GM12891 (cell line): ENCODE measurements at regions not wholly inside any gene's neighbourhood (a gene's known extent, or its start where the extent isn't known, plus 50 kb on each side); places are given as distances from the start of the nearest gene placed in this dataset.

Experiments used
- DNase-seq: peaks from one replicate; pipeline ENCODE4 v3.0.0; 2011; ENCODE audit warnings: low spot score; ENCODE audit not compliant: insufficient read length
- FAIRE-seq: peaks from 2 replicates; lab custom pipeline; 2011; peaks lifted over from hg19 to GRCh38; lab: Jason Lieb, UNC
- PAX5 ChIP-seq: IDR thresholded peaks from 2 replicates; pipeline ENCODE4 v1.6.1; 2011; ENCODE audit warnings: low read length, moderate library complexity, mild to moderate bottlenecking; ENCODE audit not compliant: insufficient read depth, severe bottlenecking
- POLR2A ChIP-seq: IDR thresholded peaks from 2 replicates; pipeline ENCODE4 v1.6.1; 2011; ENCODE audit warnings: low read depth, low read length, control low read depth
- POLR2AphosphoS5 ChIP-seq: IDR thresholded peaks from 2 replicates; pipeline ENCODE4 v1.6.1; 2011; ENCODE audit warnings: low read depth, low read length, control low read depth
- POU2F2 ChIP-seq: IDR thresholded peaks from 2 replicates; pipeline ENCODE4 v1.6.1; 2011; ENCODE audit warnings: low read depth, mild to moderate bottlenecking, control low read depth, low read length, moderate library complexity
- SPI1 ChIP-seq: IDR thresholded peaks from 2 replicates; pipeline ENCODE4 v1.6.1; 2011; ENCODE audit warnings: low read depth, low read length, control low read depth
- TAF1 ChIP-seq: IDR thresholded peaks from 2 replicates; pipeline ENCODE4 v1.6.1; 2011; ENCODE audit warnings: low read depth, low read length, control low read depth

DNA sequence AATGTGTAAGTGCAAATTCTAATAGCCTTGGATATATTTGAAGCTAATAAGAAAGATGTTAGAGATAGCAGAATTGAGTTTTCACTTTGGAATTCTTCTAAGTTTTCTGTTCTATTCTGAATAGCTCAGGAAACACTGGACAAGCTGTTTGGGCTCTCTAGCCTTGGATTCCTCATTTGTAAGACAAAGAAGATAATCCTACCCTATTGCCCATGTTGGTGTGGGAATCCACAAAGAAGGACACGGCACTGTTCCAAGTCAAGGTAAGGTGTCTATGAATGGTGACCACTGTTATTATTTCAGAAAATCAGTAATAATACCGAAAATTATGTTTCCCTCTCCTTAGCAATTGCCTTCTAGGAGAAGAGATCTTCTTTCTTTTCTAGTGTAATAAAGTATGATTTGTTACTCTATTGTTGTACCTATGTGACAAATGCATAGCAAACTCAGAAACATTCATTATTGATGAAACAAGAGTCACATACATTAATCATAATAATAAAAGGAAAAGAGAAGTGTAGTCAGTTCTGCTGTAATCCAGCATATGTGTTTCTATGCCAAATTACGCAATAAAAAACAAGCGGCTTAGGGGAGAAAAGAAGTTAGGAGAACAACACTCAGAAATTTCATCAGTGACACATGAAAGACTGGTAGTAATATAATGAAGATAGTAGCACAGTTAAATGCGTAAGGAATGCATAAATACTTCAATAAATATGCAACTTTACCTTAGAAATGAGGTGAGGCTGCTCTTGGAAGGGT is 1012.3 kb upstream of the PHF14 start:
- TF ChIP-seq POU2F2 = no peak
- no peak for TF ChIP-seq TAF1
- TF ChIP-seq SPI1 = no peak
- TF ChIP-seq POLR2A = no peak
- no peak for TF ChIP-seq POLR2AphosphoS5
- TF ChIP-seq PAX5 = no peak
- DNase-seq (no peak), FAIRE-seq (no peak)

DNA sequence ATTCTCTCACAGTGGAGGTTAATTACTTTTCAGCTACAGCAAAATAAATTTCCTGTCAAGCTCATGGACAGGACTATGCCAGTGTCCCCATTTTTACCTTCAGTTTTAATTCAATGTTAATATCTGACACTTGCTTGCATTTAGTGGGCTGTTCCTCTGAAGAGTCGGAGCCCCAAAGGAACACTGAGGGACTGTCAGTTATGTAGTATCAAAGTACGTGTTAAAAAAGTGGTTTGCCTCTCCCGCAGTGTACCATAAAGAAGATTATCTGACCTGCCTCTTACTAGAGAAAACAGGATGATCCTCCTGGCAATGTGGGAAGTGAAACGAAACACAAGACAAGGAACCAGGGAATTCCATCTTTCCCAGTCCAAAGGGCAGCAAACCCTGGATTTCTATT is 1010.9 kb upstream of the PHF14 start:
- TF ChIP-seq TAF1 (no peak), PAX5 (no peak), POLR2A (no peak), SPI1 (no peak), POLR2AphosphoS5 (no peak), POU2F2 (no peak)
- FAIRE-seq = no peak
- DNase-seq = no peak

DNA sequence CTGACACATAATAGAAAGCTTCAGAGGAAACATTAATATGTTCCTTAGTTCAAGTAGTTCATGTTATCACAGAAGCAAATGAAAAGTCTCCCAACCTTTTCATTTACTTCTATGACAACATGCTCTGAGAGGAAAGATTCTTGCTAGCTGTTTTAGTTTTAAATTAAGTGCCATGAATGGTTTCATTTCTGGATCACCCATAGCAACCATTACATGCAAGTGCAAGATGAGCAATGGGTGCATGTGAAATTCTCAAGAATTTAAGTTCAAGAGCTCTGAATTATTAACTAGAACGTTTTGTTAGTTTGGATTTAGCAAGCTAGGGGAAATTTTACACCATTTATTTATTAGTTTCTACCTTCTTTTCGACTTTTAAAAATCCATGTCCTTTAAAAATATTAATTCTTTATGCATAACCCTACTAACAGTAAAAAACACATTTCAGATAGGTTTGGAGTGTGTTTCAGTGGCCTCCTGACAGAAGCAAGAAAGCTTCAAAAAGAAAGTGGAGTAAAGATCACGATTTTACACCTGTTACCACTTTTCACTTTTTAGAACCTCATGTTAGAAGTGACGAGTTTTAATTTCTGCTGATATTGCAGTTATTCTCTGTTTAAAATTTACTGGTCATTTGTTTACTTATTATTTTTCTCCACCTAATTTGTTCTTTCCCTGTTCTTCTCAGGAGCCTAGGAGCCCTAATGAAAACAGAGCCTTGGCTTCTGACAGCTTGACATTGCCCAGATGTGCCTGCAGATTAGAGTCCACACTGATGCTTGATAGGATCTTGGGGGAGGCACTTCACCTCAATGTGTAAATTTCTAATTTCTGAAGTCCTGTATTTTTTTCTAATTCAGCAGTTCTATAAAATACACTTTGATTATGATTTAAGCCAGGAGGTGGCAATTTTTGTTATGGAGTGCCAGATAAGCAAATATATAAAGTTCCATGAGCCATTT is 995.3 kb upstream of the PHF14 start:
- FAIRE-seq (no peak), DNase-seq (no peak)
- TF ChIP-seq POLR2A = no peak
- no peak for TF ChIP-seq POLR2AphosphoS5
- no peak for TF ChIP-seq PAX5
- TF ChIP-seq SPI1 = no peak
- no peak for TF ChIP-seq TAF1
- TF ChIP-seq POU2F2 = no peak

DNA sequence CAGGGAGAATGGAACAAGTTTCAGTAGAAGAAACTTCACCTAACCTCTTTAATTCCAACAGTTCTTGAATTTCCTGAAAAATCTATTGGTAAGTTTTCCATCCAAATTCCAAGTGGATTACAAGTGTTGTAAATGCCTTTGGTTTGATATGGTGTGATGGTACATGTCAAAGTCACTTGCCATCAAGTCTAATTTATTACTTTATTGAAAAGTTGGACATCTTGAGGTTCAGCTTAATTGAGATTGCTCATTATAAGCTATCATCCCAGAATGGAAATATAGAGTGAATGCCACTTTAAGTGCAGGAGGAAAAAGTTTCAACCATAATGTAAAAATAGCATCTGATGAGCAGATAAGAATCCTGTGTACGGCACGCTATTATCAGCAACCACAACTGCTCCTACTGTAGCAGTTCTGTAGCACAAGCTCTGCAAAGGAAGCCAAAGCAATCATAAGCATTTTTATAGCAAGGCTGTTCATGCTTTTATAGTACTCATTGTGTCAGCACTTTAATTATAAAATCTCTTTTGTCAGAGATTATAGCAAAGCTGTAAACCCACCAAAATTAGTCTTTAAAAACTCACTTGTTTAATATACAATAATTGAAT is 991.8 kb upstream of the PHF14 start:
- DNase-seq = no peak
- no peak for FAIRE-seq
- no peak for TF ChIP-seq POLR2AphosphoS5
- TF ChIP-seq POU2F2 = no peak
- no peak for TF ChIP-seq TAF1
- TF ChIP-seq POLR2A = no peak
- no peak for TF ChIP-seq SPI1
- TF ChIP-seq PAX5 = no peak

DNA sequence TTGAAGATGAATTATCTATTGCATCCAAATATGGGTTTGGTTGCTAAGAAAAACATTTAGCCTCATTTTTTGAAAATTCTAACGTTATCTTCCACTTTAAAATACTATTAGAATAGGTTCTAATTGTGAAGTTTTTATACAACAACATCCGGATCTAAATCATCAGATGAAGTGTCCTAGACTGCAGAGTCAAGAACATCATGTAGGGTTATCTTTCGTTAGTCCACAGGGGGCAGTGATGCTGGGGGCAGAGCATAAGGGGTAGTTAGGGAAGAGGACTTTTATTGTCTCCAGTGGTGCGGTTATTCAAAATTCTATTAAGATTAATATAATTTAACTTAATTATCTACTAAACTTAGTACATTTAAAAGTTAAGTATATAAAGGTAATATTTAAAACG is 990.6 kb upstream of the PHF14 start:
- no peak for TF ChIP-seq POU2F2
- DNase-seq = no peak
- no peak for FAIRE-seq

DNA sequence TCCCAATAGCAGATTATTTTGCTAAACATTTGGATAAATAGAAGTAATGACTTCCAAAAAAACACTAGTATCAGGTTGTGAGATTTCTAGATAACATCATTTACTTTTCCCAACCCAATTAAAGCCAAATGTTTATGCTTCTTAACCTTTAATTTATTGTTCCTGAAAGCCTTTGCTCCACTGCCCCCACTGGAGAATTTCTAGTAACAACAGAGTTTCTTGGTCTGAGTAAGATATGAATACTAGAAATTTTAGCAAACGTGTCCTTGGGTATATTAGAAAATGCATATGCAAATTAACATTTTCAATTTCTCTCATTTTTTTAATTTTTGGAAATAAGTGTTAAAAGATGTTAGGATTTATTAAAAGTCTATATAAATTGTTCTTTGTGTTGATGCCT is 958.0 kb upstream of the PHF14 start:
- no peak for DNase-seq
- TF ChIP-seq POLR2A (no peak), TAF1 (no peak), SPI1 (no peak), PAX5 (no peak), POLR2AphosphoS5 (no peak), POU2F2 (no peak)
- no peak for FAIRE-seq

DNA sequence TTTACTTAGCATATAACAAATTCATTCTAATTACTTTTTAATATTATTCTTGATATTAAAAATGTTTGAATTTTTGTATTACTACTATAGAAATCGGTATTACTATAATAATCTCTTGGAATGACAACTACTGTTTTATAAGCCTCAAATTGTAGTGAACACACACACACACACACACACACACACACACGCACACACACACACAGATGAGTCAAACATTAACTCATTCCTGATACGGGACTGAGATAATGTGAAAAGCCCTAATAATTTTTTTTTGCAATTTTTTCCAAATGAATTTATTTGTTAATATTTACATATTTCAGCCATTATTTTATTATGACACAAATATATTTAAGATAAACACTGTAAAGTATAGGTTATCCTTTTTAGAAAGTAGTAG is 951.2 kb upstream of the PHF14 start:
- FAIRE-seq (no peak), DNase-seq (no peak)
- no peak for TF ChIP-seq PAX5
- TF ChIP-seq SPI1 = no peak
- TF ChIP-seq POLR2AphosphoS5 = no peak
- TF ChIP-seq POLR2A = no peak
- TF ChIP-seq POU2F2 = no peak
- TF ChIP-seq TAF1 = no peak

DNA sequence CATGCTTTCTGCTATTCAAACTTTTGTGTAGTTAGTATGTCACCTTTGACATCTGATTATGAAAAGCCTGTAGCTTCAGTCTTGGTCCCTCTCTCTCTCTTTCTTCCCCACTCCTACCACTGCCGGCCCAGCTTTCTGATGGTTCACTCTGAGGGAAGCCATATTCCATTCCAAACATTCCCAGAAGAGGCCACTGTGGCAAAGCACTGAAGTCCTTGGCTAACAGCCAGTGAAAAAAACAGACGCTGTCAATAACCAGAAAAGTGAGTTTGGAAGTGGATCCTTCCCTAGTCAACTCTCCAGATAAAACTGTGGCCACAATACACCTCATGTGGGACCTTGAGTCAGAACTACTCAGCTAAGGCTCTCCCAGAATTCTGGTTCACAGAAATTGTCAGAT is 950.7 kb upstream of the PHF14 start:
- FAIRE-seq (no peak), DNase-seq (no peak)
- TF ChIP-seq PAX5 (no peak), SPI1 (no peak), POU2F2 (no peak), POLR2AphosphoS5 (no peak), POLR2A (no peak), TAF1 (no peak)

DNA sequence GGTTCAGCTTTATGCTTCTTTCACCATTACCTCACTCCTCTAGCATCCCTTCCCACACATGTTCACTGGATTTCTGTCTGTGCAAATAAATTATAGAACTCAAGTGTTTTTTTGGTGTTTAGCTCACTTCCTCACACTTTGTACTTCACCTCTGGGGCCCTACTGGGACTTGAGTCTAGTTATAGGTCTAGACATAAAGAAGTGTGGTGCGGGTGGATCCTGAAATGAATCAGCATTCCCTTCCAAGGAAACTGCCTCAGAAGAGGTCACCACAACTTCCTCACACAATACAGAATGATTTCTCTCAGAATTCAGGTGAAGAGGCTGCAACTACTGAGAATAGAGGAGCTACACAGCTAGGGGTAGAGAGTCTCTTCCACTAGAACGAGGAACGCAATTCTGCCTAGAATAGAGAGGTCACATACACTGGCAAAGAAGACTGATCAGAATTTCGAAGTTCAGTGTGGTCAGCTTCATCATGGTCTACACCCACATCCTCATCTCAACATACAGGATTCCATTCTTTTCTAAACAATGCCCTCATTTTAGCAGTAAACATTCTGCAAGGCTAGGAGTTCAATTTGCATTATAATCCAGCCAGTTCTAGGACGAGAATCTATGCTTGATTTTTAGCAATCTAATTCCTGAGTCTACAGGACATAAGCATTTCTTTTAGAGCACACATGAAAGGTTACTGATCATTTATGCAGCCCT is 938.7 kb upstream of the PHF14 start:
- FAIRE-seq (no peak), DNase-seq (no peak)

More for the DNA sequence above, 938.7 kb upstream of the PHF14 start:
- TF ChIP-seq POLR2AphosphoS5 = no peak
- no peak for TF ChIP-seq POLR2A
- no peak for TF ChIP-seq SPI1
- no peak for TF ChIP-seq PAX5
- TF ChIP-seq TAF1 = no peak
- no peak for TF ChIP-seq POU2F2
